ENCODE measurements at regions not wholly inside any gene's neighbourhood (a gene's known extent, or its start where the extent isn't known, plus 50 kb on each side); places are given as distances from the start of the nearest gene placed in this dataset.

DNA sequence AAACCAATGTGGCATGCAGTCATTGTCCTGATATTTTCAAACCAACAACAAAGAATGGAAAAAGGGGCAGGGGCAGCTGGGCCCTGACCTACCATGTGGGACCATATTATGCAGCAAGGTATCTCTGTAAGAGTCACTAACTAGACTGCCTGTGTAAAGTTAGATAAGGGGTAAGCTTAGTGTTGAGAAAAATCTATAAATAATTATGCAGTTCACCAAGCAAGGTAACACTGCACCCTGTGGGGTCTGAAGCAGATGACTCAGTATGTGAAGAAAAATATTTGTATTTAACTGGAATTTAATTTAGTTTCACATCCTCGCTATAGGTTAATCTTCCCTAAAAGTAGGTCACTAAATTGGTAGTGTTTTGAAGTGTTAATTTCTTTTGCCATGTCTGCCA lies 99.3 kb downstream of the PPP1R3A start:
- Histone ChIP-seq H3K4me2 (replicated peaks; ENCODE audit: extremely low read depth, low read length, poor library complexity, severe bottlenecking) (no peak overlapping the region), H3K4me3 (replicated peaks in 1 of 3; ENCODE audit: low read depth in 2 of 3, low read length in 3 of 3) (no peak overlapping the region), H3K9ac (ENCODE audit: insufficient read depth, low read length, poor library complexity, severe bottlenecking) (no peak overlapping the region), H3K4me1 (ENCODE audit: control insufficient read depth in 1 of 2, insufficient read depth in 2 of 2, low read length in 2 of 2) (no peaks in the 10 kb centered on the region), H3K9me3 (replicated peaks in 1 of 2; ENCODE audit: control insufficient read depth in 1 of 2, insufficient read depth in 1 of 2, low read length in 2 of 2) (no peaks in the 10 kb centered on the region), H3K36me3 (replicated peaks in 1 of 2; ENCODE audit: control insufficient read depth in 1 of 2, insufficient read depth in 2 of 2, low read length in 2 of 2) (no peaks in the 10 kb centered on the region), H3K27ac (ENCODE audit: low read depth in 1 of 2, low read length in 2 of 2) (no peak overlapping the region), H2AFZ (ENCODE audit: insufficient read depth, low read depth, low read length, poor library complexity, severe bottlenecking) (no peak overlapping the region), H3K27me3 (ENCODE audit: control insufficient read depth in 2 of 2, insufficient read depth in 2 of 2, low read length in 2 of 2) (no peaks in the 10 kb centered on the region), H4K20me1 (ENCODE audit: insufficient read depth, low read length) (no peaks in the 10 kb centered on the region), H3K79me2 (ENCODE audit: insufficient read depth, low read length) (no peaks in the 10 kb centered on the region)
- TF ChIP-seq, protein P1, sequence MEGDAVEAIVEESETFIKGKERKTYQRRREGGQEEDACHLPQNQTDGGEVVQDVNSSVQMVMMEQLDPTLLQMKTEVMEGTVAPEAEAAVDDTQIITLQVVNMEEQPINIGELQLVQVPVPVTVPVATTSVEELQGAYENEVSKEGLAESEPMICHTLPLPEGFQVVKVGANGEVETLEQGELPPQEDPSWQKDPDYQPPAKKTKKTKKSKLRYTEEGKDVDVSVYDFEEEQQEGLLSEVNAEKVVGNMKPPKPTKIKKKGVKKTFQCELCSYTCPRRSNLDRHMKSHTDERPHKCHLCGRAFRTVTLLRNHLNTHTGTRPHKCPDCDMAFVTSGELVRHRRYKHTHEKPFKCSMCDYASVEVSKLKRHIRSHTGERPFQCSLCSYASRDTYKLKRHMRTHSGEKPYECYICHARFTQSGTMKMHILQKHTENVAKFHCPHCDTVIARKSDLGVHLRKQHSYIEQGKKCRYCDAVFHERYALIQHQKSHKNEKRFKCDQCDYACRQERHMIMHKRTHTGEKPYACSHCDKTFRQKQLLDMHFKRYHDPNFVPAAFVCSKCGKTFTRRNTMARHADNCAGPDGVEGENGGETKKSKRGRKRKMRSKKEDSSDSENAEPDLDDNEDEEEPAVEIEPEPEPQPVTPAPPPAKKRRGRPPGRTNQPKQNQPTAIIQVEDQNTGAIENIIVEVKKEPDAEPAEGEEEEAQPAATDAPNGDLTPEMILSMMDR (IDR thresholded peaks at IDR 0.05) = no peak
- no peak overlapping the region for H3K4me3 Mint-ChIP-seq
- H3K27me3 Mint-ChIP-seq (ENCODE audit: low read depth in 3 of 3) = peaks cover 0 to 3% (median 0%) of the 10 kb centered on the region in 3 donors
- peaks cover 0 to 2% (median 0%) of the 10 kb centered on the region in 7 donors for H3K9me3 Mint-ChIP-seq
- no peaks in the 10 kb centered on the region for H3K4me1 Mint-ChIP-seq
- no peak overlapping the region for H3K27ac Mint-ChIP-seq
- WGBS (ENCODE audit: insufficient coverage) = no CpG with 5 or more reads among the region's 1 CpG
- no peaks in the 10 kb centered on the region for H3K36me3 Mint-ChIP-seq
- intact Hi-C loops (cut with micrococcal nuclease) = no loop called here
- DNase-seq = no peak

DNA sequence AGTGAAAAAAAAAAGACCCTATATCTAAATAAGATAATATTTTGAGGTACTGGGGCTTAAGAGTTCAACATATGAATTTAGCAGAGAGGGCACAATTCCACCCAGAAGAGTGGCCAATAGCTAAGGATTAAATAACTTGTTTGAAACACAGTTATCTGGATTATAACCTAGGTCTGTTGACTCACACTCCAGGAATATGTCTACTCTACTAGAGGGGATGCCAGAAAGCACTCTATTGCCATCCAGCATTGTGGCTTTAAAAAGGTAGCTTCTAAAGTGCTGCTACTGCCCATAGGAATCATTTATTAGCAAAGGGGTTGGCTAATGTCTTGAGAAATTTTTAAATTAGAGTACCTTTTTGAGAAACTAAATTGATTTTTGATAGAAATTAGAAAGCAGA lies 102.2 kb downstream of the PPP1R3A start:
- no peaks in the 10 kb centered on the region for H3K4me1 Mint-ChIP-seq
- H3K4me2 ChIP-seq (replicated peaks; ENCODE audit: extremely low read depth, low read length, poor library complexity, severe bottlenecking) = no peak overlapping the region
- no peak for DNase-seq
- H3K4me3 ChIP-seq (replicated peaks in 1 of 3; ENCODE audit: low read depth in 2 of 3, low read length in 3 of 3) = no peak overlapping the region
- no peak overlapping the region for H2AFZ ChIP-seq (ENCODE audit: insufficient read depth, low read depth, low read length, poor library complexity, severe bottlenecking)
- peaks cover 0 to 5% (median 2%) of the 10 kb centered on the region in 3 donors for H3K27me3 Mint-ChIP-seq (ENCODE audit: low read depth in 3 of 3)
- H3K36me3 ChIP-seq (replicated peaks in 1 of 2; ENCODE audit: control insufficient read depth in 1 of 2, insufficient read depth in 2 of 2, low read length in 2 of 2) = no peaks in the 10 kb centered on the region
- no peak overlapping the region for H3K9ac ChIP-seq (ENCODE audit: insufficient read depth, low read length, poor library complexity, severe bottlenecking)
- H3K4me1 ChIP-seq (ENCODE audit: control insufficient read depth in 1 of 2, insufficient read depth in 2 of 2, low read length in 2 of 2) = no peaks in the 10 kb centered on the region
- no peaks in the 10 kb centered on the region for H3K36me3 Mint-ChIP-seq
- H3K27me3 ChIP-seq (ENCODE audit: control insufficient read depth in 2 of 2, insufficient read depth in 2 of 2, low read length in 2 of 2) = no peaks in the 10 kb centered on the region
- TF ChIP-seq, protein P1 (IDR thresholded peaks at IDR 0.05) = no peak
- no peak overlapping the region for H3K27ac Mint-ChIP-seq
- no peaks in the 10 kb centered on the region for H3K79me2 ChIP-seq (ENCODE audit: insufficient read depth, low read length)
- intact Hi-C loops (cut with micrococcal nuclease) = no loop called here
- no peak overlapping the region for H3K4me3 Mint-ChIP-seq
- H3K9me3 Mint-ChIP-seq = peaks cover 0 to 2% (median 0%) of the 10 kb centered on the region in 7 donors
- H4K20me1 ChIP-seq (ENCODE audit: insufficient read depth, low read length) = no peaks in the 10 kb centered on the region
- H3K27ac ChIP-seq (ENCODE audit: low read depth in 1 of 2, low read length in 2 of 2) = no peak overlapping the region
- no peaks in the 10 kb centered on the region for H3K9me3 ChIP-seq (replicated peaks in 1 of 2; ENCODE audit: control insufficient read depth in 1 of 2, insufficient read depth in 1 of 2, low read length in 2 of 2)

Measured in CD14-positive monocyte (primary cell).